Kidney capillary endothelial cell (primary cell): ENCODE measurements at regions not wholly inside any gene's neighbourhood (a gene's known extent, or its start where the extent isn't known, plus 50 kb on each side); places are given as distances from the start of the nearest gene placed in this dataset.

Experiments used
- DNase-seq: peaks from one replicate; pipeline ENCODE4 v3.0.0-alpha.2; 2018; ENCODE audit warnings: low spot score

DNA sequence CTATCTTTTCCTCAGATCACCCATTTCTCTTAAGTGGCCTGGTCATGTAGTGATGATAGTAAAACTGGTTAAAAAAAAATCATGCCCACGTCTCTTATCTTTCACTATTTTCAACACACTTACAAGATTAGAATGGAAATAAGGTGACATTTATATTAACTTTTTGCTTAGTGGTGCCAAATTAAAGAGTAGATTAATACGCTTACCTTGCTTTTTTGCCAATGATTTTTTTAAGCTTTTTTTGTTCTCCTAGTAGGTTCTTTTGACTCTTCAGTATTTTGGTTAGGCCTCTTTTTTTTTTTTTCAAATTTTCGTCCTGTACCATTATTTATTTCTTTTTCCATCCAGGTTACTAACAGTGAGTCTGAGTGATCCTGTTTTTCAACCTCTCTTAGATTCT lies 147.9 kb downstream of the PTCSC3 start:
- no peak for DNase-seq

DNA sequence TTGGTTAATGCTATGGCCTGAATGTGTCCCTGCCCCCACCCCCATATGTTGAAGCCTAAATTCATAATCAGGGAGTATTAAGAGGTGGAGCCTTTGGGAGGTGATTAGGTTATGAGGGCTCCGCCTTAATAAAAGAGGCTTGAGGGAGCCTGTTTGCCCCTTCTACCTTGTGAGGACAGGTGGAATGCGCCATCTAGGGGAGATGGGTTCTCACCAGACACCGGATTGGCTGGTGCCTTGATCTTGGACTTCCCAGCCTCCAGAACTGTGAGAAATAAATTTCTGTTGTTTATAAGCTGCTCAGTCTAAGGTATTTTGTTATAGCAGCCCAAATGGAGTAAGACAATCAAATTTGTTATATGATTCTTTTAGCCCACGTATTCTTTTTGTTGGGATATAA lies 148.3 kb downstream of the PTCSC3 start:
- DNase-seq = no peak

DNA sequence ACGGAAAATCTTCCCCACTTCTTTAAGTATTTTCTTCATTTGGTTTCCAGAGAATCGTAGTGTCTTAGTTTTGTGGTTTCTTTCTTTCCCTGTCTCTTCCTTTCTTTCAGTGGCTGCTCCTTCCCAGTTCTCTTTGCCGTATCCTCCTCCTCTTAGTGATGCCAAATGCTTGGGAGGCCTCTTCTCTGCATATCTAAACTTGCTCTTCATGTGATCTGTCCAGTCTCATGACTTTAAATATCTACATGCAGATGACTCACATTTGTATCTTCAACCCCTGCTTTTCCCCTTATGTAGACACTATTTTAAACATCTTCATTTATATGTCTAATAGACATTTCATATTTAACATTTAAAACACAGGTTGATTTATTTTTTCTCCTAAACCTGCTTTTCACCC lies 149.2 kb downstream of the PTCSC3 start:
- DNase-seq = no peak

DNA sequence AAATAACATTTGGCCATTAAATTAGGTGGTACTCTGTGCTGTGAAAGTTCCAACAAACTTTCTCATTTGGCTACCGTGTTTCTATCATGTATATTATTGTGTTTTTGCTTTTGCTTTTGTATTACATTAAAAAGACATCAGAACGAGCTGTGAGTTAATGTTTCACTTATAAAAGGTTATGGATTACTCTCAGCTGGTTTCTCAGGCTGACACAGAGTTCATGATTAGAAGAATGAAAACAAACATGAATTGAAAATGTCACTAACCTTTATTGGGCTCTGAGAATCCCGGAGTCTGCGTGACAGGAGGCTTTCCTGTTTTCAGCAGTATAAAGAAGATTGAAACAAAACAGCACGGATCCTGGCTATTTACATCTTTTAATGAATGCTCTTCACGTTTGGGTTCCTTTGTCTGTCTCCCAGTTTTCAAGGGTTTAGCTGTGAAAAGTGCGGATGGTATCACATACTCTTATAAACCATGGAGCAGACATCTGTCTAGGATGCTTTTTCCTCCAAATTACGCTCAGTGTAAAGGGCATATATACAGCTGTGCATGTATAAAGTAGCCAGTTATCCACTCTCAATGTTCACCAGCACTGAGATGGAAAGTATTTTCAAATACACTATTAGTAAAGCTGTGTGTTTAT lies 153.6 kb downstream of the PTCSC3 start:
- DNase-seq = no peak

DNA sequence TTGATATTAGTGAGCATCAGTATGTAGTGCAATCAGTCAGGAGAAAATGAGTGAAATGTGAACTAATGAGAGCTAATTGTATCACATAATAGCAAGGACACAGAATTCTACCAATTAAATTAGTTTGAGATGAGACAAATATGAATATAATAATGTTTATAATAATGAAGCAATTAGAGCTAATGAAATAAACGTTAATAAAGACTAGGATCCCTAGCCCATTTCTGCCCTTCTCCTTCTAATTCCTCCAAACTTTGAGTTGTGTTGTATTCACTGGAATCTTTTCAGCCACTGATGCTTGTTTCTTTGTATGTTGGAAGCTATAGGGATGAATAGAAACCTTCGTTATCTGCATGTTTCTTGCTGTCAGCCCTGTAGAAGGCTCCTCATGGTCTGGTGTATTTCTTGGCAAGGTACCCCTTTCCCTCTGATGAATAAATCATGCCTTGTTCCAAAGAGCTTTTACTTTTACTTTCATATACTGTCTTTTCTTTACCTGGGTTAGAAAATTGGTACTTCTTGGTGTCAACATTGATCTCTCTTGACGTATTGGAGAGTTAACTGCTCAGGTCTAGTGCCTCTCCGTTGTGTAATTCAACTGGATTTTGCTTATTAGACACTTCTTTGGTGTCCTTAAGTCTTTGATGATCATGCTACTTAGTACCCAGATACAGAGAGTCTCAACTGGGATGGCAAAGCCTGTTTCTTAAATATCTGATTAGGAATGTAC lies 154.8 kb downstream of the PTCSC3 start:
- no peak for DNase-seq

DNA sequence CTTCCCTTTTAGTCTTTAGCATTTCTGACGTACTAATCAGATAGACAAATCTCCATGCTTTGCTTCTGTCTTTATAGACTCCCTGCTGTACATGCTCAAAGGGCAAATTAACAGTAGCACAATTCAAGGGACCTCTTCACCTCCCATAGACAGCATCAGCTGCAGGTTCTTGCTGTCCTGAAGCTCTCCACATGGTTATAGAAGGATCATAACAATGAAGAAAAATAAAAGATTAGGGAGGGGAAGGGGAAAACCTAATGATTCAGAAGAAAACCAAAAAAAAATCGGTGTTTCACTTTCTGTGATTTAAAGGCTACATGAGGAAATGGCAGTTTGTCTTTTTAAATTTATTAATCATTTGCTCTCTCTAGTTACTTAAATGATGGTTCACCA lies 155.5 kb downstream of the PTCSC3 start:
- DNase-seq = no peak

DNA sequence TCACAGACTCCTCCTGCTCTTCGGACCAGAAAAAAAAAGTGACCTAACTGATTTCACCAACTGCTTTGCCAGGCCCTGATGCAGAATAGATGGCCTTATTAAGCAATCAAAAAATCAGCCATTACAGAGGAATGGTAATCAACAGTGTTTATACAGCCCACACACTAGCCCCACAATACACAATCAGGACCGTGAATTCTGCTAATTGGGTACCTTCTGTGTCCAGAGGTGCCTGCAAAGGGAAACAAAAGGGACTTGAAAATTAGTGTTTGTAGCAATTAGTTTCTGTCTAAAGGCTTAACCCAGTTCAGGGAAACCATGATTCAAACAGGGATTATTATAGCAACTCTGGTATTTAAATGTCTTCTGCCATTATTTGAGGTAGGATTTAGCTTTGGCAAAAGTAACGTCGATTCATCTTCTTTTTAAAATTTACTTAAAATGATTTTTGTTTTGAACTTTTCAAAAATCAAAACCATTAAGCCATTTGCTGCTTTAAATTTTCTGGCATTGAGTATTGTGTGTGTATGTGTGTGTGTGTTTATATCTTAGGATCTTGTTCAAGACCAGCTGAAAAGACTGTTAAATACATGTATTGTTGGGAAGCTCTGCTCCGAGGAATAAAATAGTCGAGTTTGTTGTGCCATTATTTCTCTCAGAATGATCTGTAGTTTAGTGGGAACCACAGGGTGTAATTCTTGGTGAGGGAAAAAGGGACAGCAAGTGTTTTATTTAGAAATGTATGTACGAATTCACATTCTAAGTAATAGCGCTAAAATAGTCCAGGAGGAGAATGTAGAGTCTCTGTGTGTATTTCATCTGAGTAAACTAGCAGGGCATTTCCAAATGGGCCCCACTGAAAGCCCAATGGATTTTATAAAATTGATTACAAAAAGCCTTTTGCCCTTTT lies 156.1 kb downstream of the PTCSC3 start:
- no peak for DNase-seq

DNA sequence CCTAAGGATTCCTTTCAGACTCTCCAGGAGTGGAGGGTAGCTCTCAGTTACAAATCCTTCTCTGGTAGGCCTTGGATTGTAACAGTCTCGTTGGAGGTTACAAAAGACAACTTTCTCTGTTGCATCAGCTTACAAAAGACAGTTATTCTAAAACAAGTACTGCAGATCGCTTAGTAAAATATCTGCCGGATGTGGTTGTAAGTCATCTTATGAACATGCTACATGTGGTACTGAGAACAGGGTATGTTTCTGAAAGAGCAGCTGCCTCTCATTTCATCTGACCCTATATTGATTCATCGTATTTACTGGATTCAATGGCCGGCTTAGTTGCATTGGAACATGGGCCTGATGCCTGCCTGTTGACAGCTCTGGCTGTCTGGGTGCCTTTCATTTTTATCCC lies 157.4 kb downstream of the PTCSC3 start:
- no peak for DNase-seq

DNA sequence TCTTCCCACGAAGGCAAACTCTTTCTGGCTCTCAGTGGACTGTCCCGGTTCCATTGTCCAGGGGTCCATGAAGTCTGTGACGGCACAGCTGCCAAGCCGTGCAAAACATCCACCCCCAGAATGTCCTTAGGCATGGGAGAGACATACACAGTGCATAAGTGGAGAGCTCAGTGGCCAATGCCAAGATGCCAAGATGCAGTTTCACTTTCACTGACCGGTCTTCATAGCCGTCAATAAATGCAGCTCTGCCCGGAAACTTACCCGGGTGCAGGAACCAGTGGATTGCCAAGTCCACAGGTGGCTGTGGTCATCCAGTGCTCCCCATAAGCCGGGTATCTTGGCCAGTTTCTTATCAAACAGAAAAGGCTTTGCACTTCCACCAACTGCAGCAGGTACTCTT lies 162.3 kb downstream of the PTCSC3 start:
- DNase-seq = no peak

DNA sequence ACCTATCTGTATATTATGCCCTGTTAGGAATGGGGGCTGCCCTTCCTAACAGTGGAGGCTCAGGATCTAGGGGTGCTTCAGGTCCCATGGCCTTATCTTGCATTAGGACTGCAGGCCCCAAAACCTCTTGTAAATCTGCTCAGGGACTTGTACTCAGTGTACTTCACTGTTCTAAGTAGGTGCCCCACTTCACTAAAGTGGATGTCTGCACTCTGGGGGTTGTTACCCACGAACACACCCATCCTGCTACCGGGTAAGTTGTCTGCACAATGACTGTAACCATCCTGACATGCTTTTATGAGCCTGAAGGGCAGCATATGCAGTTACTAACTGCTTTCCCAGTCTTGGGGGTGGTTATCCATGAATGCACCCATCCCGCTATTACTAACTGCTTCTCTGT lies 163.0 kb downstream of the PTCSC3 start:
- no peak for DNase-seq

DNA sequence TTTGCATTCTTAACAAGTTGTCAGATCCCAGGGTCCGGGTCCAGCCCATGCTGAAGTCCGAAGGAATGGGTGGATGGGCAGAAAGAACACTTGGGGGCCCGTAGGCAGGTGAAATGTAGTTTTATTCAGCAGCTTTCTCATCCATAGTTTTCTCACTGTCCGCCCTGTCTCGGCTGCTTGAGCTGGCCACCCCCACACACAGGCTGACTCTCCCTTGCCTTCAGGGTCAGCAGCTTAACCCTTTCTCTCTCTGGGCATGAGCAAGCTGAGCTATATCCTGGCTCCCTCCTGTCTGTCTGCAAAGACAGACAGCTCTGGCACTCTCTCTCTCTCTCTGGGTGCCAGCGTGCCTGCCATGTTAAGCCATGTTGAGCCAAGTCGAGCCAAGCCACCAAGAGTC lies 163.9 kb downstream of the PTCSC3 start:
- no peak for DNase-seq

DNA sequence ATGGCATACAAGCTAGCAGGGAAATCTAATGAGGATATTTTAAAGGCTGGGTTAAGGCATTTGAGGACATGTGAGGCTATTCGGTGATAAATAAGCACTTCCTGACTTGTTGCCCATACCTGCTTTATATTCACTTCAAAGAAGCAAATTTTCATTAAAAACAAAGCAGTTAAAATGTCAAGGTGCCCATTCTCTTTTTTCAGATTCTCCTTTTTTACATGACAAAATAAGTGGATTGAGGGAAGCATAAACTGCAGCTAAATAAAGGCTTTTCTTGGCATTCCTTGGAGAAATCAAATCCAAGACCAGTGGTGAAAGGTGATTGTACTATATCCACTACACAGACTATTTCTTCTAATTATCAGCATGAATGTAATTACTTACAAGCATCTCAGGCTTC lies 166.9 kb downstream of the PTCSC3 start:
- DNase-seq = no peak

DNA sequence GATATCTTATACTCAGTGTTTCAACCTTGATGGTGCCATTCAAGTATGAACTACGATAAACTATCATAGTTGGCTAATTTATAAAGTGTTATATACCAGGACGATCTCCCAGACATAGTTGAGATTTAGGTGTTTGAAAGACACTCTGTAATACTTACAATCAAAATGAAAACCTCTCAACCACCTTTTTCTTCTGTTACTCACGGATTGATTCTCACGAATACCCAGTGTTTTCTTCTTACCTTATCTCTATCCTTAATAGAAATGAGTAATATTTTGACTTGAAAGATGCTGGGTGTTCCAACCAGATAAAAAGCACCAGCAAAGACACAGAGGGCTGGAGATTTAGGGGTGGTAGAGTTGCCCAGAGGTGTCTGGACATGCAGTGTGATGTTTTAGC lies 169.9 kb downstream of the PTCSC3 start:
- DNase-seq = no peak

DNA sequence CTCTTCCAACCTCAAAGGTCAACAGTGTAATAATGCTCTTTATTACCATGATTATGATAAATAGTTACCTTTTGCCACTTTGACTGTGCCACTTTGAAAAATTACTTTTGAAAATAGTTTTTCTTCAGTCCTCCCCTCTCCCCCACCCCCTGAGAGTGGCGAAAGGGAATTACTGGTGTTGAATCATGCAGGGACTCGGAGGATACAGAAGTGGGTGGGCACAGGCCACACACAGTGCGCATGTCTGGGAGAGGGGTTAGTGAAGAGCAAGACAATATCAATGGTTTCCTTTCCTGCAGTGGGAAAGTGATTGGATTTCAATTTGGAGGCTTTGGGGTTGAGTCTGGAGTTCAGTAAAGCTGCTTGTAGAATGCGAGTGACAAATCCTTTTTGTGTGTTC lies 170.9 kb downstream of the PTCSC3 start:
- DNase-seq = no peak

DNA sequence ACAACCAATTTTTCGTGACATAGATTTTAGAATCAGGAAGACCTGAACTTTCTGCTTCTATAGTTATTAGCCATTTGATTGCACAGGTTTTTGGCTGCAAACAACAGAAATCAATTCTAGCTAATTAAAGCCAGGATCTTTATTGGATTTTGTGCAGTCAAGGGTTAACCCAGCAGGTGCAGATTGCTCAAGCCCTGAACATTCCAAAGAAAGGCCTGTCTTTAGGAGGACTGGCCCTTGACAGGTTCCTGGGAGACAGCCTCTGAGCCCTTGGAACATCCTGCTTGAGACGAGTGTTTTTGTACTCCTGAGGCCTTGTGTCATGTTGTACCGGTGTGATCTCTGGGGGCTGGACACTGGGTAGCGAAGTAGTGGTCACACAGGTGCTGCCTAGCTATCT lies 174.6 kb downstream of the PTCSC3 start:
- no peak for DNase-seq

DNA sequence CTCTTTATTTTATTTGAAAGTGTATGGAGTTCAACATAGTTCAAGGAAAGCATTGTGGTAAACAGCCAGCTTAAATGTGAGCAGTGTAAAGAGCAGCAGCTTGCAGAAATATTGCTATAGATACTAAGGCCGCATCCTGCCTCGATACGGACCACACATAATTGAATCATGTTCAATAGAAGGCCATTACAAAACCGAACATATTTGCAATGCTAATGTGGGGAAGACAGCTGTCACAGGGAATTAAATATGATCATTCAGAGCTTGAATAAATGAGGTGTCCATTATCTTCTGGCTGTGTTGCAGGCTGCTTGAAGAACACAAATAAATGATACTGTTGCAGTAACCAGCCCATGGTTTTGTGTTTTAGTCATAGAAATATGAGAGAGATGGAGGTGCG lies 173.2 kb downstream of the BRMS1L start:
- DNase-seq = no peak

DNA sequence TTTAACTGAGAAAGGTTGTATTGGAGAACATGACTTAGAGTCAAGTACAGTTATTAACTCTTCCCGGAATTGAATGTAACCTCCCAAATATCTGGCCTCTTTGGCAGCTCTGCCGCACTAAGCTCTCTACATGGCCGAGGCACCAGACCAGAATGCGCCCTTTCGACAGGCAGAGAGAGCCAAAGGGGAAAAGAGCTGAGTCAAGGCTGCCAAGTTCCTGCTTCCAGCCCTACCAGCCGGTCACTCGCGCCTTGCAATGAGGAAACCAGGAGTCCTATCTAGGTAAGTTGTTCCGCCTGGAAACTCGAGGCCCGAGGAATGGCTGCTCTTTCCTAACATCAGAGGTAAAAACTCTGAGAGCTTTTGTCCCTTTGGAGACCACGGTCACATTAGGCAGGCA lies 172.2 kb downstream of the BRMS1L start:
- DNase-seq = no peak

DNA sequence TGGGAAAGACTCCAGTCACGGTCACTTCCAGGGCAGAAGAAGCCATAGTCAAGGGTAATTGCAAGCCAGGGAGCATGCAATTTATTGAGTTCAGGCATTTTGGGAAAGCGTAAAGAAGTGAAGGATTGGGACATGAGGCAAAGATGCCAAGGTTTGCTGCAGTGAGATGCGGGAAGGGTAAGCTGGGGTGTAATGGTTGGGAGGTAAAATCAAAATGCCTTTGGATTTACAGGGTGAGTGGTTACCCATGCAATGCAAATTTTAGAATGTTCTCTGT lies 167.5 kb downstream of the BRMS1L start:
- no peak for DNase-seq

DNA sequence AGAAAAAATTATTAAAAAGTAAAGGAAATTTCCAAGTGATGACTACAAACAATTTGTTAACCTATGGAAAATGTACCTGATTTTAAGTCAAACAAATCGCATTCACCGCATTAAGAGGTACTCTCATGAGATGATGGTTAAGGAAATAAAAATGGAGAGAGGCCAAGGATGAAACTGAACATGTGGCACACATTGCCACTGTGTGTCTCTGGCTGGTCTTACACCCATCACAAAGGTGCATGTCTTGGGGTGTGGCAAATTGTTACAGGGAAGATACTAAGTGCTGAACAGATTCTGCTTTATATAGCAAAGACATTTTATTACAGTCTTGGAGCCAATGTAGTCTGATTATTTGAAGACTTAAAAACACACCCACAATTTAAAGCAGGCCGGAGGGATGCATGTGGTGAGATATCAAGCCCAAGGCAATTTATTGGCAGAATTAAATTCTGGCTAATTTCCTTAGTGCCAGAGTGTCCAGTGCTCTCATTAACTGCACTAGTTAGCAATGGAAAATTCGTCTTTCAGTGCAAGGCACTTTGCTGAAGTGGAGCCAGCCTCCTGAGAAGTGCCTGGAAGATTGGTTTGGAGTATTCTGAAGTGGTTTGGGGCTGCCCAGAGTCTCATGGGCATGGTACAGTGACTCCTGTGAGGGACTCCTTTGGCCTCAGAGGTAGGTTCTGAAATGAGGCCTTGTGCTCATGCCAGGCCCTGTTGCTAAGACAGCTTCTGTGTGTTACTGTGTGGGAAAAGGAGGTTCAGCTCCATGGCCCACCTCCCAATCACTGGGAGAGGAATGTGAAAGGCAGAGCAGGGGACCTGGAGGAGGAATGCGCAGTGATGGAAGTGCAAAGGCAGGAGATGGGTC lies 166.9 kb downstream of the BRMS1L start:
- no peak for DNase-seq

DNA sequence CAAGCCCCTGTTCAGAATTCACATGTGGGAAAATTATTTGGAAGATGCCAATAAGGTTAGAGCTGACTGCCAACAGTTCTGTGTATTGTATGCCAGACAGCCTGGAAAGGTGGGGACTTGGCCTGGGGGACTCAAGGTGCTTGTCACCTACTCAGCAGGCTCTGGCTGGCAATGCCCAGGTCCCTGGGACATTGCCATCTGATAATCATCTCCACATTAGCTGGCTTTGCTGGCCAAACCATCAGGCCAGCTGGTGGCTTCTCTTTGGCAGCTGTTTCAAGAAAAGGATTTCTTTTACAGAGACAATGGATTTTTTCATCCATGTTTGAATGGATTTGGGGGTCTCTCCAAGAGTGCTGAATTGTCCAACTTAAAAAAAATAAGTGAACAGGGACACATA lies 165.2 kb downstream of the BRMS1L start:
- no peak for DNase-seq

DNA sequence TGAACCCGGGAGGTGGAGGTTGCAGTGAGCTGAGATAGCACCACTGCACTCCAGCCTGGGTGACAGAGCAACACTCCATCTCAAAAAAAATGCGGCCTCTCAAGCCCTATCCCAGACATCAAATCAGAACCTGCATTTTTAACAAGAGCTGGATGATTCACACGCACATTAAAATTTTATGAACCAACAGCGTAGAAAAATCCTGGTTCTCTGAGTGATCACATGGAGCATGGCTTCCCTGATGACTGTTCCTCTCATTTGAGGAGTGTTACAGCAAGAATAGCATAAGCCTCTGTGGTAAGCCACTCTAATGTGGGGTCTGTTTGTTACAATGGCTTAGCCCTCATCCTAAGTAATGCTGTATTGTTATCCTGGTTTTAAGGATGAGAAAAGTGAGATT lies 163.6 kb downstream of the BRMS1L start:
- DNase-seq = no peak

DNA sequence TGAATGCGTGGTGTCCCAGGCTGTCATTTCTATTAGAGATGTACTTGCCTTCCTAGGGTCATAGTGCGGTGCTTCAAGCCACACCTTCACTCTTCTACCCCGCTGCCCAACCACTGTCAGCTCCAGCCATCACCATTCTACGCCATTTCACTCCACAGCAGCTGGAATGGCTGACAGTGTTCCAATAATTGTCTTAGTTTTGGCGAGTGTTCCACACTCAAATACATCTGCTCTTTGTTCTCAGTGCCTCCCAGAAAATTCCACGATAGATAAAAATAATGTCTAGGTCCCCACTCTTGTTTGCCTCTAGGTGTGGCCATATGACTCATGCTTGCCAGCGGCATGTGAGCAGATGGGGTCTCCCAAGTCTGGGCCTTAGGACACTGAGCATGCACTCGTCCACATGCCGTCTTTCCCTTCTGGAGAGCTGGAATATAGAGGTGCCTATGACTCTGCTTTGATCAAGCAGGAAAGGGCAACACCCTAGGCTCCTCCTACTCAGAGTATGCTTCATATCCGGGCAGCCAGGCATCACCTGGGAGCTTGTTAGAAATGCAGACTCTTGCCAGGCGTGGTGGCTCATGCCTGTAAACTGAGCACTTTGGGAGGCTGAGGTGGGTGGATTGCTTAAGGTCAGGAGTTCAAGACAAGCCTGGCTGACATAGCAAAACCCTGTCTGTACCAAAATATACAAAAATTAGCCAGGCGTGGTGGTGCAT lies 163.0 kb downstream of the BRMS1L start:
- no peak for DNase-seq
